B cell (primary cell): ENCODE measurements at regions not wholly inside any gene's neighbourhood (a gene's known extent, or its start where the extent isn't known, plus 50 kb on each side); places are given as distances from the start of the nearest gene placed in this dataset.

Experiments
- ATAC-seq: fragments of 200-7000 bp; cut with Tn5 transposase; one replicate; pipeline ENCODE4 v1.10.0; 2021; ENCODE audit warnings: low read depth, mild to moderate bottlenecking, moderate number of reproducible peaks, moderate library complexity
- CTCF ChIA-PET: fragments of 350-600 bp; sonication (Branson Sonifier 250); formaldehyde crosslinking; loops from one replicate; lab custom pipeline; 2021; ENCODE audit warnings: antibody characterized with exemption, inconsistent platforms; lab: Charles Lee
- POLR2A ChIA-PET: fragments of 350-600 bp; sonication (Branson Sonifier 250); formaldehyde crosslinking; loops from one replicate; lab custom pipeline; 2021; ENCODE audit warnings: antibody characterized with exemption; lab: Charles Lee
- DNase-seq: peaks from one replicate; pipeline ENCODE4 v3.0.0; 2013
- H2AFZ ChIP-seq: 2 replicates; pipeline ENCODE4 v1.6.1; 2012; ENCODE audit warnings: mild to moderate bottlenecking, low read depth, low read length; ENCODE audit not compliant: insufficient read depth, poor library complexity, severe bottlenecking
- H3K27ac ChIP-seq, 2 donors: 1 replicate in 1 of 2; 2 replicates in 1 of 2; pipeline ENCODE4 v1.5.1; 2012 to 2013; ENCODE audit warnings: low read length in 2 of 2, mild to moderate bottlenecking in 2 of 2, moderate library complexity in 1 of 2
- H3K27me3 ChIP-seq, 4 experiments: fragments of 200-600 bp in 1 of 4; sonication (generic) in 1 of 4; replicated peaks in 1 of 4; 1 replicate in 2 of 4; 2 replicates in 2 of 4; pipeline versions ENCODE4 v1.6.1 to v1.7.0; 2013 to 2016; ENCODE audit warnings: low read length in 3 of 4, mild to moderate bottlenecking in 2 of 4, mixed read lengths in 1 of 4, moderate library complexity in 1 of 4; ENCODE audit not compliant: insufficient read depth in 4 of 4, control insufficient read depth in 3 of 4; ENCODE audit errors: control extremely low read depth in 1 of 4
- H3K36me3 ChIP-seq, 2 experiments: replicated peaks in 1 of 2; 1 replicate in 1 of 2; 2 replicates in 1 of 2; pipeline versions ENCODE4 v1.6.1 to v1.7.1; 2013; ENCODE audit warnings: low read length in 1 of 2; ENCODE audit not compliant: insufficient read depth in 2 of 2, control insufficient read depth in 1 of 2; ENCODE audit errors: control extremely low read depth in 1 of 2, extremely low read depth in 1 of 2
- H3K4me1 ChIP-seq, 2 donors: fragments of 200-600 bp in 1 of 2; sonication (generic) in 1 of 2; 1 replicate in 1 of 2; 2 replicates in 1 of 2; pipeline versions ENCODE4 v1.5.1 to v1.6.1; 2013 to 2017; ENCODE audit warnings: low read length in 2 of 2; ENCODE audit not compliant: control insufficient read depth in 2 of 2, insufficient read depth in 2 of 2
- H3K4me2 ChIP-seq: replicated peaks from 2 replicates; pipeline ENCODE3; 2012; ENCODE audit warnings: mild to moderate bottlenecking, low read depth, low read length; ENCODE audit not compliant: poor library complexity, severe bottlenecking
- H3K4me3 ChIP-seq, 5 experiments: fragments of 200-600 bp in 1 of 5; sonication (generic) in 1 of 5; 1 replicate in 3 of 5; 2 replicates in 2 of 5; pipeline versions ENCODE4 v1.5.1 to v1.7.0; 2011 to 2016; ENCODE audit warnings: low read length in 4 of 5, mild to moderate bottlenecking in 4 of 5, low read depth in 2 of 5, control low read depth in 1 of 5, moderate library complexity in 1 of 5; ENCODE audit not compliant: insufficient read depth in 1 of 5; ENCODE audit errors: control extremely low read depth in 1 of 5, extremely low read depth in 1 of 5
- H3K79me2 ChIP-seq: fragments of 200-600 bp; sonication (generic); one replicate; pipeline ENCODE4 v1.6.0; 2016; ENCODE audit warnings: low read length; ENCODE audit not compliant: control insufficient read depth, insufficient read depth
- H3K9ac ChIP-seq: fragments of 200-600 bp; sonication (generic); 2 replicates; pipeline ENCODE4 v1.6.1; 2017; ENCODE audit warnings: mild to moderate bottlenecking, low read length, moderate library complexity
- H3K9me3 ChIP-seq, 3 donors: one replicate each; pipeline versions ENCODE4 v1.6.1 to v1.7.1; 2013; ENCODE audit warnings: low read length in 2 of 3; ENCODE audit not compliant: control insufficient read depth in 2 of 3, insufficient read depth in 1 of 3; ENCODE audit errors: control extremely low read depth in 1 of 3
- H4K20me1 ChIP-seq: 2 replicates; pipeline ENCODE4 v1.6.0; 2012; ENCODE audit warnings: mild to moderate bottlenecking, low read length; ENCODE audit not compliant: insufficient read depth, control insufficient read depth, poor library complexity, severe bottlenecking
- H3K27ac Mint-ChIP-seq: one replicate; pipeline ENCODE4 v1.8.0; 2021; ENCODE audit warnings: mixed read lengths
- H3K27me3 Mint-ChIP-seq: one replicate; pipeline ENCODE4 v1.8.0; 2021; ENCODE audit warnings: mixed read lengths
- H3K4me1 Mint-ChIP-seq: one replicate; pipeline ENCODE4 v1.8.0; 2021; ENCODE audit warnings: mixed read lengths
- H3K4me3 Mint-ChIP-seq: one replicate; pipeline ENCODE4 v1.8.0; 2021; ENCODE audit warnings: mixed read lengths
- H3K9me3 Mint-ChIP-seq: one replicate; pipeline ENCODE4 v1.8.0; 2022; ENCODE audit warnings: mixed read lengths; ENCODE audit not compliant: insufficient read depth
- CTCF ChIP-seq: fragments of 200-600 bp; IDR thresholded peaks from one replicate; pipeline ENCODE4 v1.8.0; 2022; ENCODE audit warnings: antibody characterized with exemption, mild to moderate bottlenecking
- EZH2 ChIP-seq: IDR thresholded peaks from 2 replicates; pipeline ENCODE4 v1.6.1; 2012; ENCODE audit warnings: borderline replicate concordance, low read depth, mild to moderate bottlenecking, moderate library complexity, low read length; ENCODE audit not compliant: insufficient read depth, poor library complexity, severe bottlenecking
- WGBS: methylation state at CpG from one replicate; pipeline ENCODE4 v1.1.5; 2013; ENCODE audit warnings: missing lambda C conversion rate; ENCODE audit not compliant: insufficient coverage; 5-methylcytosine and 5-hydroxymethylcytosine counted together
- intact Hi-C: fragments of 100-400 bp; cut with micrococcal nuclease; formaldehyde crosslinking; loops from one replicate; pipeline ENCODE4 v1.10.0; 2022

DNA sequence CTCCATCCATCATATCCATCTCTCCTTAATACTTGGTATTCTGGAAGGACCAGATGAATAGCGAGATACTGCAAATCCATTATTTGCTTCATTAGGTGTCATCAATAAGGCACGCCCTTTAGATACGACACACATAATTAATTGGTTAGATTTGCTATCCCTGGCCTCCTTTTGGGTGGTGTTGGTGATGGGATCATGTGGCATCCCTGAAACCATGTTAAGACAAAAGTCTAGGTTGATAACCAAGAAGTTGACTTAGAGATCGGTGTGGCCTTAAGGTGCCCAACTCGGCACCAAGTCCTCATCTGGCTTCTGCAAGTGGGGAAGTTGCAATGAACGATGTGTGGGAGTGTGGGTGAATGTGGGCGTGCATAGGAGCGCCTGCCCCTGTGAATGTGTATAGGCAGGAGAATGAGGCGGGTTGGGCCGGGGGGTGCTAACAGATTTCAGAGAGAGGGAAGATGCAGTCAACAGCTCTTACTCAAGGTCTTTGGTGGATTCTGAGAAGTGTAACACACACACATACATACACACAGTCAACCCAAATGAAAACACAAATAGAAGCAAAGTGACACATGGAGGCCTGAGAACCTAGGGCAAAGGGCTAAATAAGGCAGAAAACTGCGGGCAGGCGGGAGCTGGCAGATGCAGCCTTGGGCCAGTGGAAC lies 415.7 kb upstream of the ESRRG start:
- TF ChIP-seq EZH2 (no peak), CTCF (no peak)
- Mint-ChIP-seq H3K9me3 (peaks cover 3% of the 10 kb centered on the region), H3K4me1 (peaks cover 4% of the 10 kb centered on the region), H3K27ac (no peak overlapping the region), H3K4me3 (no peak overlapping the region), H3K27me3 (peaks cover 43% of the 10 kb centered on the region)
- H3K27ac ChIP-seq: no peak overlapping the region
- peaks cover 4% of the 10 kb centered on the region in 2 donors for H3K4me1 ChIP-seq
- no peaks in the 10 kb centered on the region for H3K79me2 ChIP-seq
- WGBS: 16% methylated on average over 5 of the region's 12 CpGs
- POLR2A ChIA-PET: no interaction called here
- H3K27me3 ChIP-seq: peaks cover 0 to 58% (median 31%) of the 10 kb centered on the region in 4 experiments
- ATAC-seq (no peak), DNase-seq (no peak)
- intact Hi-C loops: no loop called here
- no peaks in the 10 kb centered on the region for H3K36me3 ChIP-seq
- no peak overlapping the region for H2AFZ ChIP-seq
- H3K4me3 ChIP-seq: no peak overlapping the region
- no peak overlapping the region for H3K9ac ChIP-seq
- H3K4me2 ChIP-seq: no peak overlapping the region
- peaks cover 0 to 43% (median 0%) of the 10 kb centered on the region in 3 donors for H3K9me3 ChIP-seq
- H4K20me1 ChIP-seq: no peaks in the 10 kb centered on the region
- CTCF ChIA-PET: no interaction called here

GRCh38 chr1:217138173-217138765 lies 415.0 kb upstream of the ESRRG start:
- H3K9me3 Mint-ChIP-seq: peaks cover 3% of the 10 kb centered on the region
- Histone ChIP-seq H4K20me1 (no peaks in the 10 kb centered on the region), H3K79me2 (no peaks in the 10 kb centered on the region), H3K4me2 (no peak overlapping the region), H3K9ac (no peak overlapping the region), H3K4me1 (peaks cover 4% of the 10 kb centered on the region in 2 donors), H3K36me3 (no peaks in the 10 kb centered on the region), H3K27me3 (peaks cover 0 to 62% (median 31%) of the 10 kb centered on the region in 4 experiments), H3K9me3 (peaks cover 0 to 43% (median 0%) of the 10 kb centered on the region in 3 donors), H3K27ac (no peak overlapping the region), H2AFZ (no peak overlapping the region), H3K4me3 (no peak overlapping the region)
- TF ChIP-seq CTCF (no peak), EZH2 (no peak)
- WGBS: 12% methylated on average over 23 of the region's 29 CpGs
- DNase-seq: no peak
- no peak overlapping the region for H3K4me3 Mint-ChIP-seq
- intact Hi-C loops: no loop called here
- H3K4me1 Mint-ChIP-seq: peaks cover 4% of the 10 kb centered on the region
- H3K27me3 Mint-ChIP-seq: peaks cover 49% of the 10 kb centered on the region
- ATAC-seq: no peak
- POLR2A ChIA-PET: no interaction called here
- no peak overlapping the region for H3K27ac Mint-ChIP-seq
- CTCF ChIA-PET: no interaction called here
